OCI-LY1 (cell line): ENCODE measurements at regions not wholly inside any gene's neighbourhood (a gene's known extent, or its start where the extent isn't known, plus 50 kb on each side); places are given as distances from the start of the nearest gene placed in this dataset.

Experiments used
- H2AFZ ChIP-seq: fragments of 200-600 bp; sonication (generic), shearing (Covaris generic); 2 replicates; pipeline ENCODE4 v1.6.0; 2014; ENCODE audit warnings: antibody characterized with exemption, mild to moderate bottlenecking, low read length
- H3F3A ChIP-seq: fragments of 200-600 bp; sonication (generic), shearing (Covaris generic); 2 replicates; pipeline ENCODE4 v1.6.0; 2014; ENCODE audit warnings: mild to moderate bottlenecking, antibody characterized with exemption, low read length, moderate library complexity; ENCODE audit not compliant: insufficient read depth
- H3K27ac ChIP-seq: fragments of 200-600 bp; sonication (generic); 2 replicates; pipeline ENCODE4 v1.5.1; 2014; ENCODE audit warnings: low read length, mixed run types, mild to moderate bottlenecking, low read depth; ENCODE audit not compliant: poor library complexity, severe bottlenecking
- H3K27me3 ChIP-seq: fragments of 200-600 bp; sonication (generic); 2 replicates; pipeline ENCODE4 v1.6.0; 2014; ENCODE audit warnings: antibody characterized with exemption, mild to moderate bottlenecking, low read length, moderate library complexity; ENCODE audit not compliant: insufficient read depth
- H3K36me3 ChIP-seq: fragments of 200-600 bp; sonication (generic); 2 replicates; pipeline ENCODE4 v1.6.1; 2014; ENCODE audit warnings: mild to moderate bottlenecking, antibody characterized with exemption, low read length, moderate library complexity, mixed read lengths; ENCODE audit not compliant: insufficient read depth
- H3K4me1 ChIP-seq: fragments of 200-600 bp; sonication (generic); 2 replicates; pipeline ENCODE4 v1.5.1; 2014; ENCODE audit warnings: mild to moderate bottlenecking, low read length, moderate library complexity; ENCODE audit not compliant: insufficient read depth, severe bottlenecking
- H3K4me2 ChIP-seq: fragments of 200-600 bp; sonication (generic), shearing (Covaris generic); 2 replicates; pipeline ENCODE4 v1.6.1; 2014; ENCODE audit warnings: low read length
- H3K4me3 ChIP-seq: fragments of 200-600 bp; sonication (generic); 2 replicates; pipeline ENCODE4 v1.5.1; 2014; ENCODE audit warnings: low read length, low read depth, mild to moderate bottlenecking, mixed read lengths; ENCODE audit not compliant: poor library complexity, severe bottlenecking
- H3K79me2 ChIP-seq: fragments of 200-600 bp; shearing (Covaris generic); 2 replicates; pipeline ENCODE4 v1.6.1; 2016; ENCODE audit warnings: mixed run types, low read length, mixed read lengths; ENCODE audit not compliant: insufficient read depth
- H3K9ac ChIP-seq: fragments of 200-600 bp; sonication (generic), shearing (Covaris generic); 2 replicates; pipeline ENCODE4 v1.6.1; 2014; ENCODE audit warnings: mild to moderate bottlenecking, low read length, mixed read lengths
- H3K9me2 ChIP-seq: fragments of 200-600 bp; sonication (generic), shearing (Covaris generic); 2 replicates; pipeline ENCODE4 v1.6.1; 2014; ENCODE audit warnings: low read depth, mild to moderate bottlenecking, low read length, mixed read lengths
- H3K9me3 ChIP-seq: fragments of 200-600 bp; shearing (Covaris generic); 2 replicates; pipeline ENCODE4 v1.6.1; 2014; ENCODE audit warnings: low read length, mixed read lengths
- H4K20me1 ChIP-seq: fragments of 200-600 bp; sonication (generic), shearing (Covaris generic); 2 replicates; pipeline ENCODE4 v1.6.0; 2016; ENCODE audit warnings: mild to moderate bottlenecking, low read length; ENCODE audit not compliant: insufficient read depth
- CTCF ChIP-seq: fragments of 200-600 bp; sonication (generic), shearing (Covaris generic); IDR thresholded peaks from 2 replicates; pipeline ENCODE4 v1.5.1; 2017; ENCODE audit warnings: mild to moderate bottlenecking, antibody characterized with exemption, low read length, moderate library complexity, mixed read lengths
- EZH2 ChIP-seq: fragments of 200-600 bp; sonication (generic), shearing (Covaris generic); IDR thresholded peaks from 2 replicates; pipeline ENCODE4 v1.8.0; 2017; ENCODE audit warnings: borderline replicate concordance, mixed run types, mild to moderate bottlenecking, antibody characterized with exemption, low read length, moderate library complexity, mixed read lengths

DNA sequence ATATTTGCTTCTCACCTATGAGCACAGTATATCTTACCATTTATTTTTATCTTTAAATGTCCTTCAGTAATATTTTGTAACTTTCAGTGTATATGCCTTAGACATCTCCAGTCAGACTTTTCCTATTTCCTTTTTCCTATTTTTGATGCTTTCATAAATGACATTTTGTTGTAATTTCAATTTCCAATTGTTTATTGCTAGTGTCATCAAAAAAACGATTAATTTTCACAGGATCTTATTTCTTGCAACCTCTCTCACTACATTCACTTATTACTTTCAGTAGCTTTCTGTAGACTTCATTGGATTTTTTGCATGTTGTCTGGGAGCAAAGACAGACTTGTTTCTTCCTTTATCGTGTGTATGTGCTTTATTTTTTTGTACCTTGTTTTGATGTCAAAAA lies 602.4 kb downstream of the AJAP1 start:
- Histone ChIP-seq H2AFZ (no peak overlapping the region), H3K9ac (no peak overlapping the region), H3K4me3 (no peak overlapping the region), H3K4me2 (no peak overlapping the region), H3K79me2 (no peaks in the 10 kb centered on the region), H3F3A (no peaks in the 10 kb centered on the region), H3K9me2 (no peaks in the 10 kb centered on the region), H3K27me3 (no peaks in the 10 kb centered on the region), H3K4me1 (no peaks in the 10 kb centered on the region), H3K27ac (no peak overlapping the region), H4K20me1 (no peaks in the 10 kb centered on the region), H3K9me3 (no peaks in the 10 kb centered on the region), H3K36me3 (no peaks in the 10 kb centered on the region)
- no peak for TF ChIP-seq CTCF
- no peak for TF ChIP-seq EZH2

- no peak overlapping the region for H3K4me3 ChIP-seq
- no peaks in the 10 kb centered on the region for H3F3A ChIP-seq
- H4K20me1 ChIP-seq: no peaks in the 10 kb centered on the region
- no peak overlapping the region for H3K4me2 ChIP-seq
- no peaks in the 10 kb centered on the region for H3K79me2 ChIP-seq
- no peaks in the 10 kb centered on the region for H3K27me3 ChIP-seq
- no peak overlapping the region for H3K9ac ChIP-seq
- no peak for TF ChIP-seq EZH2
- TF ChIP-seq CTCF: no peak
- H3K4me1 ChIP-seq: no peaks in the 10 kb centered on the region
- no peaks in the 10 kb centered on the region for H3K9me2 ChIP-seq
- H2AFZ ChIP-seq: no peak overlapping the region
- no peaks in the 10 kb centered on the region for H3K36me3 ChIP-seq
- no peaks in the 10 kb centered on the region for H3K9me3 ChIP-seq
- H3K27ac ChIP-seq: no peak overlapping the region
These were observed 600.6 kb downstream of the AJAP1 start for GRCh38 chr1:5254975-5255374.

GRCh38 chr1:5254131-5254725 lies 599.8 kb downstream of the AJAP1 start:
- Histone ChIP-seq H4K20me1 (no peaks in the 10 kb centered on the region), H3K9me2 (no peaks in the 10 kb centered on the region), H3K9me3 (no peaks in the 10 kb centered on the region), H2AFZ (no peak overlapping the region), H3K4me2 (no peak overlapping the region), H3K4me3 (no peak overlapping the region), H3K4me1 (no peaks in the 10 kb centered on the region), H3K27me3 (no peaks in the 10 kb centered on the region; the same call in 1 of the 2 replicates), H3K36me3 (no peaks in the 10 kb centered on the region), H3K27ac (no peak overlapping the region), H3K79me2 (no peaks in the 10 kb centered on the region), H3F3A (no peaks in the 10 kb centered on the region), H3K9ac (no peak overlapping the region)
- TF ChIP-seq EZH2 (no peak), CTCF (no peak)
